Colonic mucosa (tissue), 4 donors: ENCODE measurements at regions not wholly inside any gene's neighbourhood (a gene's known extent, or its start where the extent isn't known, plus 50 kb on each side); places are given as distances from the start of the nearest gene placed in this dataset.

Experiments used
- DNase-seq: peaks from one replicate; pipeline ENCODE4 v3.0.0-alpha.2; 2020
- H3K27ac ChIP-seq: fragments of 200-600 bp; one replicate; pipeline ENCODE4 v1.8.0; 2021
- H3K27me3 ChIP-seq: fragments of 200-600 bp; one replicate; pipeline ENCODE4 v1.8.0; 2021
- H3K36me3 ChIP-seq: fragments of 200-600 bp; one replicate; pipeline ENCODE4 v1.8.0; 2021
- H3K4me1 ChIP-seq: fragments of 200-600 bp; one replicate; pipeline ENCODE4 v1.8.0; 2021; ENCODE audit warnings: mild to moderate bottlenecking
- H3K4me3 ChIP-seq: fragments of 200-600 bp; one replicate; pipeline ENCODE4 v1.8.0; 2021
- H3K9ac ChIP-seq, 2 donors: one replicate each; pipeline ENCODE4 v1.7.0; 2013; ENCODE audit warnings: control low read depth in 2 of 2, low read depth in 2 of 2, low read length in 2 of 2
- H3K9me3 ChIP-seq: fragments of 200-600 bp; one replicate; pipeline ENCODE4 v1.8.0; 2021
- intact Hi-C: fragments of 100-400 bp; cut with DNase I; formaldehyde crosslinking; loops from one replicate; pipeline ENCODE4 v1.14.1; 2022
- TF ChIP-seq, protein P1 (sequence below): fragments of 200-600 bp; IDR thresholded peaks from one replicate; pipeline ENCODE4 v1.8.0; 2022; ENCODE audit warnings: antibody characterized with exemption, mild to moderate bottlenecking
- donor health status: healthy.
- donor health status: DM: no; HTN: no; CAD: no.
- donor health status: DM: no; HTN: no; CAD: no.

DNA sequence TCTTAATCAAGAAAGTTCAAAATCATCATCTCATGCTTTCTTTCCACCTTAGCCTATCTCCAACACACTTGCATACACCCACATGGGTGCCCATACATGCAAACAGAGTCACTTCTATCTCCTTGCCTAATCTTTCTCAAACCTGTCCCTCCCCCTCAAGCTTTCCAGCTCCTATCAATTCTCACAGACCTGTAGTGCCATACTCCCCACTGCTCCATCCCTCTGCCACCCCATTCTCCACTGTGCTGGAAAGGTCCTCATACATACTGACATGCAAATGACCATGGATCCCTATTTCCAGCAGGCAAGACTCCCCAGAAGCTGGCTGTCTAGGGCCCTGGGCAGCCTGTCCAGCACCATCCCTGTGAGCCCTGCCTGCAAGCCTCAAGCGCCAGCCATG lies 320.4 kb upstream of the CCL2 start:
- Histone ChIP-seq H3K9me3 (no peaks in the 10 kb centered on the region), H3K4me3 (no peak overlapping the region), H3K27me3 (no peaks in the 10 kb centered on the region), H3K9ac (no peak overlapping the region), H3K36me3 (no peaks in the 10 kb centered on the region), H3K27ac (no peak overlapping the region), H3K4me1 (no peaks in the 10 kb centered on the region)
- TF ChIP-seq, protein P1, sequence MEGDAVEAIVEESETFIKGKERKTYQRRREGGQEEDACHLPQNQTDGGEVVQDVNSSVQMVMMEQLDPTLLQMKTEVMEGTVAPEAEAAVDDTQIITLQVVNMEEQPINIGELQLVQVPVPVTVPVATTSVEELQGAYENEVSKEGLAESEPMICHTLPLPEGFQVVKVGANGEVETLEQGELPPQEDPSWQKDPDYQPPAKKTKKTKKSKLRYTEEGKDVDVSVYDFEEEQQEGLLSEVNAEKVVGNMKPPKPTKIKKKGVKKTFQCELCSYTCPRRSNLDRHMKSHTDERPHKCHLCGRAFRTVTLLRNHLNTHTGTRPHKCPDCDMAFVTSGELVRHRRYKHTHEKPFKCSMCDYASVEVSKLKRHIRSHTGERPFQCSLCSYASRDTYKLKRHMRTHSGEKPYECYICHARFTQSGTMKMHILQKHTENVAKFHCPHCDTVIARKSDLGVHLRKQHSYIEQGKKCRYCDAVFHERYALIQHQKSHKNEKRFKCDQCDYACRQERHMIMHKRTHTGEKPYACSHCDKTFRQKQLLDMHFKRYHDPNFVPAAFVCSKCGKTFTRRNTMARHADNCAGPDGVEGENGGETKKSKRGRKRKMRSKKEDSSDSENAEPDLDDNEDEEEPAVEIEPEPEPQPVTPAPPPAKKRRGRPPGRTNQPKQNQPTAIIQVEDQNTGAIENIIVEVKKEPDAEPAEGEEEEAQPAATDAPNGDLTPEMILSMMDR: no peak
- intact Hi-C loops: no loop called here
- no peak for DNase-seq

DNA sequence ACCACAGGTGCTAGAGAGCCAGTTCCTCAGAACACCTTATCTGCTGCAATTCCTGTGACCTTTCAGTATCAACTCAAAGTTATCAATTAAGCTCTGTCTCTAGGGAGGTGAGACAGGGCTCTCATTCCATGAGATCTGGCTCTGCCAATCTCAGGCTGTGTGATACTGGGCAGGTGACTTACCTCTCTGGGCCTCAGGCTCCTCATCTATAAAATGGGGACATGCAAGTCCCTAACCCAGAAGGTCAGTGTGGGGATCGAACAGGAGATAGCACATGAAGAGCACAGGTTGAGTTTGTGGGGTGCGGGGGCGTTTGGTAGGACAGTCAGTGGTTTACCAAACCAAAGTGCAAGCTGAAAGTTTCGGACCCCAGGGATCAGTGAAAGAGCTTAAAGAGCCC lies 319.3 kb upstream of the CCL2 start:
- no peak overlapping the region for H3K27ac ChIP-seq
- TF ChIP-seq, protein P1: no peak
- no peaks in the 10 kb centered on the region for H3K27me3 ChIP-seq
- H3K9ac ChIP-seq: no peak overlapping the region
- DNase-seq: no peak
- H3K36me3 ChIP-seq: no peaks in the 10 kb centered on the region
- H3K4me3 ChIP-seq: no peak overlapping the region
- intact Hi-C loops: no loop called here
- no peaks in the 10 kb centered on the region for H3K9me3 ChIP-seq
- H3K4me1 ChIP-seq: no peaks in the 10 kb centered on the region

DNA sequence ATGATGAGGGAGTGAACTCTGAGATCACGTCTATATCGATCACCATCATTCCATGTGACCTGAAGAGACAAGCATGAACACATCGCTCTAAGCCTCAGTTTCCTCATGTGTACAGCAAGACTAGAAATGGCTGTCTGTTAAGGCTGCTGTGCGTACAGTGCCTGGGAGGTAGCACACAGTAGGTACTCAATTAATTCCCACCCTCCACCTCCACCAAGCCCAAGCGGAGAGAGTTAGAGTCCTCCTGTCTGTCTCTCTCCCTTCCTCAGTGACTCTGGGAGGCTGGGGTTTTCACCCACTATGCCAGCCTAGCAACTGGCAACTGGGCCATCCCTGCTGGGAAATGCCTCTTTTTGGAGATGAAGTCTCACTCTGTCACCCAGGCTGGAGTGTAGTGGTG lies 318.3 kb upstream of the CCL2 start:
- intact Hi-C loops: no loop called here
- TF ChIP-seq, protein P1: no peak
- no peaks in the 10 kb centered on the region for H3K36me3 ChIP-seq
- no peaks in the 10 kb centered on the region for H3K4me1 ChIP-seq
- no peaks in the 10 kb centered on the region for H3K9me3 ChIP-seq
- H3K27ac ChIP-seq: no peak overlapping the region
- no peaks in the 10 kb centered on the region for H3K27me3 ChIP-seq
- no peak overlapping the region for H3K4me3 ChIP-seq
- H3K9ac ChIP-seq: no peak overlapping the region
- DNase-seq: no peak

DNA sequence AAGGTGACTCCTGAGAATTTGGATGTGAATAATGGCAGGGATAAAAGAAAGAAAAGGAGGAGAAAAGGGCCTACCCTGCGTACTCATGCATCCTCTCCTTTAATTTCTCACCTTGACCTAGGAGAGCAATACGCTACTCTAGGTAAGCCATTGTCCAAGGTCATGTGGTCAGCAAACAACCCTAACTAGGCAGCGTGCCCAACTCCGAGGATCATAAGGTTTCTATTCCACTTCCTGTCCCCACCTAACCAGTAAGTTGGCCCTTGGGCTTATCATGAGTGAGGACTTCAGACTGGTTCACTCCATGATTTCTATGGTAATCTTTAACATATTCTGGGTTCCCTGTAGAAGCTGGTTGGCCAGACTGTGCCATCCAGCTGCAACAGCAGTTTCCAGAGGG lies 315.1 kb upstream of the CCL2 start:
- intact Hi-C loops: no loop called here
- Histone ChIP-seq H3K4me1 (no peaks in the 10 kb centered on the region), H3K4me3 (no peak overlapping the region), H3K27ac (no peak overlapping the region), H3K27me3 (no peaks in the 10 kb centered on the region), H3K9ac (no peak overlapping the region), H3K9me3 (no peaks in the 10 kb centered on the region), H3K36me3 (no peaks in the 10 kb centered on the region)
- DNase-seq: no peak
- TF ChIP-seq, protein P1: no peak

DNA sequence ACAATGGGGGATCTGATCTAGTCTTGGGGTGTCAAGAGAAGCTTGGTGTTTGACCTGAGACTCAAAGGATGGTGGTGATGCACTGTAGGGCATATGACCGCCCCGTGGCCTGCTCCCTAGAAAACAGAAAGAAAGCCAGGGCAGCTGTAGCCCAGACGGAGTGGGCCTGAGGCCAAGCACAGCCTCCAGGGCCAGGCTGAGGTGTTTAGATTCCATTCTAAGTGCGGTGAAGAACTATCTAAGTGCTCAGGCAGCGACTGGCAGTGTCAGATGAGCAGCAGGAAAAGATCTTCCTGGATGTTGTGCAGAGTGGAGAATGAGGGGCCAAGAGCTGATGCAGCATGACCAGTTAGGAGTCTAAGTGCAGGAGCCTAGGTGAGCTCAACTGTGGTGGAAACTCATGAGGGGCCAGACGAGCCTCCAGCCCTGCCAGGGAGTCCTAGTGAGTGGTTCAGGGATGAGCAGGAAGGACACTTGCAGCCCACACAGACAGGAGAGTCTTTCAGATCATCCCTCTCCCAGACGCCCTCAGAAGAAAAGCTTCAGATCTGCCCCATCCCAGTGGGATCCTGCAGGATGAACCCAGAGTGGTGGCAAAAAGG lies 314.2 kb upstream of the CCL2 start:
- no peak for DNase-seq
- intact Hi-C loops: no loop called here
- no peaks in the 10 kb centered on the region for H3K36me3 ChIP-seq
- H3K4me1 ChIP-seq: no peaks in the 10 kb centered on the region
- H3K9me3 ChIP-seq: no peaks in the 10 kb centered on the region
- no peaks in the 10 kb centered on the region for H3K27me3 ChIP-seq
- no peak overlapping the region for H3K27ac ChIP-seq
- H3K4me3 ChIP-seq: no peak overlapping the region
- TF ChIP-seq, protein P1: no peak
- H3K9ac ChIP-seq: no peak overlapping the region
